Immature natural killer cell (primary cell): ENCODE measurements at regions not wholly inside any gene's neighbourhood (a gene's known extent, or its start where the extent isn't known, plus 50 kb on each side); places are given as distances from the start of the nearest gene placed in this dataset.

Experiments
- DNase-seq, 3 donors: peaks; one replicate each; pipeline ENCODE4 v3.0.0; 2022; ENCODE audit warnings: mixed read lengths in 1 of 3
- H3K27ac Mint-ChIP-seq, 6 donors: one replicate each; pipeline ENCODE4 v1.8.0; 2020; ENCODE audit warnings: mixed read lengths in 6 of 6, mild to moderate bottlenecking in 5 of 6, inconsistent platforms in 4 of 6, moderate library complexity in 3 of 6
- H3K27me3 Mint-ChIP-seq, 3 donors: one replicate each; pipeline ENCODE4 v1.8.0; 2020 to 2021; ENCODE audit warnings: low read depth in 3 of 3, mild to moderate bottlenecking in 3 of 3, mixed read lengths in 3 of 3, moderate library complexity in 3 of 3, inconsistent platforms in 1 of 3
- H3K36me3 Mint-ChIP-seq, 3 donors: one replicate each; pipeline ENCODE4 v1.8.0; 2020; ENCODE audit warnings: mixed read lengths in 3 of 3, inconsistent platforms in 2 of 3, mild to moderate bottlenecking in 2 of 3
- H3K4me1 Mint-ChIP-seq, 2 donors: one replicate each; pipeline ENCODE4 v1.8.0; 2020; ENCODE audit warnings: inconsistent platforms in 2 of 2, mild to moderate bottlenecking in 2 of 2, mixed read lengths in 2 of 2, moderate library complexity in 1 of 2
- H3K4me3 Mint-ChIP-seq, 5 donors: one replicate each; pipeline ENCODE4 v1.8.0; 2020; ENCODE audit warnings: mild to moderate bottlenecking in 5 of 5, mixed read lengths in 5 of 5, inconsistent platforms in 3 of 5, moderate library complexity in 3 of 5
- H3K9me3 Mint-ChIP-seq, 6 donors: one replicate each; pipeline ENCODE4 v1.8.0; 2020; ENCODE audit warnings: mild to moderate bottlenecking in 6 of 6, mixed read lengths in 6 of 6, inconsistent platforms in 4 of 6, moderate library complexity in 3 of 6

- Mint-ChIP-seq H3K27ac (no peak overlapping the region), H3K9me3 (peaks cover 0 to 39% (median 16%) of the 10 kb centered on the region in 6 donors), H3K27me3 (peaks cover 0 to 2% (median 1%) of the 10 kb centered on the region in 3 donors), H3K4me3 (no peak overlapping the region), H3K36me3 (no peaks in the 10 kb centered on the region), H3K4me1 (no peaks in the 10 kb centered on the region)
- DNase-seq: no peak
These were observed 117.7 kb upstream of the MPDZ start for GRCh38 chr9:13397220-13397619.

DNA sequence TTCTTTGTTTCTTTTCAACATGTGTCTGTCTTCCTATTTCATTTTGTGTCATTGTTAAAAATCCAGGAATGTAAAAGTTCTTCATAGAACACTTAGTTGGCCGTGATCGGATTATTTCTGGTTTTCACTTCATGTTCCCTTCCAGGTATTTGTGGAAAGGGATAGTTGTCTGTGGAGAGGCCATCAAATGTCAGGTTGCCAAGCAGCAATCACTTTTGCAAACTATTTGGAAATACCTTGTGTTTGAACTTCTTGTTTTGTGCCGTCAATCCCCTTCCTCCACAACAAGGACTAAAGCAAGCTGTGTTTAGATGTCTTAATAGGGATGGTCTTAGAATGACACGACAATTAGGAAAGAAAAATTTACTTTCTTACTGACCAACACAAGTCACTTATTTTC is 116.9 kb upstream of the MPDZ start:
- DNase-seq: no peak
- no peak overlapping the region for H3K4me3 Mint-ChIP-seq
- H3K27ac Mint-ChIP-seq: no peak overlapping the region
- no peaks in the 10 kb centered on the region for H3K36me3 Mint-ChIP-seq
- peaks cover 0 to 38% (median 19%) of the 10 kb centered on the region in 6 donors for H3K9me3 Mint-ChIP-seq
- peaks cover 0 to 6% (median 1%) of the 10 kb centered on the region in 3 donors for H3K27me3 Mint-ChIP-seq
- no peaks in the 10 kb centered on the region for H3K4me1 Mint-ChIP-seq

- Mint-ChIP-seq H3K4me1 (no peaks in the 10 kb centered on the region), H3K27me3 (peaks cover 0 to 6% (median 3%) of the 10 kb centered on the region in 3 donors), H3K36me3 (peaks cover 0 to under 1% (median 0%) of the 10 kb centered on the region in 3 donors), H3K4me3 (no peak overlapping the region), H3K9me3 (peaks cover 7 to 45% (median 24%) of the 10 kb centered on the region in 6 donors), H3K27ac (no peak overlapping the region)
- DNase-seq: no peak
These were observed 115.7 kb upstream of the MPDZ start for GRCh38 chr9:13395156-13395555.

DNA sequence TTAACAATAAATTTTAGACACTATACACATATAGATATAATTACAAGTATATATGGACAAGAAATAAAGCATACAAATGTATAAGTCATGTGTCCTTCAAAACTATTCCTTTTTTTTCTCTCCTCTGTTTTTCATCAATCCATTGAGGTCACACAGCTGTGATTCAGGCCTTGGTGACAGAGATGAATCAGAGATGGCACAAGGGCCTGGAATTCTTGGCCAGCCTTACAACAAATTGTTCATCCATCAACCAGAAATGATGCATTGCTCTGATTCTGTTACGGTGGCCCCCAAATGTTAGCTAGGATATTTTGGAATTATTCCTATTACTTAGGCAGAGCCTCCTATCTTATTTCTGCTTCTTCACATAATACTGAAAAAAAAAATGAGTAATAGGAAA is 108.7 kb upstream of the MPDZ start:
- no peak overlapping the region for H3K4me3 Mint-ChIP-seq
- no peak overlapping the region for H3K27ac Mint-ChIP-seq
- peaks cover 0 to 9% (median 3%) of the 10 kb centered on the region in 3 donors for H3K27me3 Mint-ChIP-seq
- H3K9me3 Mint-ChIP-seq: peaks cover 16 to 68% (median 39%) of the 10 kb centered on the region in 6 donors
- H3K36me3 Mint-ChIP-seq: peaks cover 0 to 5% (median 0%) of the 10 kb centered on the region in 3 donors
- no peak for DNase-seq
- H3K4me1 Mint-ChIP-seq: no peaks in the 10 kb centered on the region

GRCh38 chr9:13387734-13388067 is 108.2 kb upstream of the MPDZ start:
- no peak for DNase-seq
- peaks cover 0 to 9% (median 3%) of the 10 kb centered on the region in 3 donors for H3K27me3 Mint-ChIP-seq
- H3K9me3 Mint-ChIP-seq: peaks cover 16 to 73% (median 40%) of the 10 kb centered on the region in 6 donors
- H3K4me3 Mint-ChIP-seq: no peak overlapping the region
- no peaks in the 10 kb centered on the region for H3K4me1 Mint-ChIP-seq
- H3K27ac Mint-ChIP-seq: no peak overlapping the region
- peaks cover 0 to 5% (median 0%) of the 10 kb centered on the region in 3 donors for H3K36me3 Mint-ChIP-seq

GRCh38 chr9:13386935-13387733 is 107.6 kb upstream of the MPDZ start:
- H3K27ac Mint-ChIP-seq: no peak overlapping the region
- H3K4me3 Mint-ChIP-seq: no peak overlapping the region
- DNase-seq: no peak
- peaks cover 0 to 5% (median 0%) of the 10 kb centered on the region in 3 donors for H3K36me3 Mint-ChIP-seq
- H3K27me3 Mint-ChIP-seq: peaks cover 0 to 9% (median 3%) of the 10 kb centered on the region in 3 donors
- peaks cover 16 to 74% (median 40%) of the 10 kb centered on the region in 6 donors for H3K9me3 Mint-ChIP-seq
- H3K4me1 Mint-ChIP-seq: no peaks in the 10 kb centered on the region

DNA sequence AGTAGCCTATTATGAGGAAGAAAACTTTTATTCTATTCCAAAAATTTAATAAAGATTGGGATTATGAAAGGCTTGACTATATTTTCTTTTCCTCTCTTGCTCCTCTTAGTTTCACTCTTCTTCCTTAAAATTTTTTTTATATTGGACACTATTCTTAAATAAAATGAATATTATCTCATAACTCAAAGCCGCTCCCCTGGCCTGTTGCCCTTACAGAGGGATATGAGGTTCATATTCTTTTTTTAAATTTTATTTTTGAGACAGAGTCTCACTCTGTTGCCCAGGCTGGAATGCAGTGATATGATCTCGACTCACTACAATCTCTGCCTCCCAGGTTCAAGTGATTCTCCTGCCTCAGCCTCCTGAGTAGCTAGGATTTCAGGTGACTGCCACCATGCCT is 106.8 kb upstream of the MPDZ start:
- Mint-ChIP-seq H3K27ac (no peak overlapping the region), H3K27me3 (peaks cover 0 to 5% (median 2%) of the 10 kb centered on the region in 3 donors), H3K9me3 (peaks cover 16 to 66% (median 38%) of the 10 kb centered on the region in 6 donors), H3K4me3 (no peak overlapping the region), H3K36me3 (peaks cover 0 to 5% (median 0%) of the 10 kb centered on the region in 3 donors), H3K4me1 (no peaks in the 10 kb centered on the region)
- no peak for DNase-seq

GRCh38 chr9:13383855-13384254 is 104.4 kb upstream of the MPDZ start:
- Mint-ChIP-seq H3K4me1 (no peaks in the 10 kb centered on the region), H3K27ac (no peak overlapping the region), H3K27me3 (peaks cover 0 to 3% (median 2%) of the 10 kb centered on the region in 3 donors)

DNA sequence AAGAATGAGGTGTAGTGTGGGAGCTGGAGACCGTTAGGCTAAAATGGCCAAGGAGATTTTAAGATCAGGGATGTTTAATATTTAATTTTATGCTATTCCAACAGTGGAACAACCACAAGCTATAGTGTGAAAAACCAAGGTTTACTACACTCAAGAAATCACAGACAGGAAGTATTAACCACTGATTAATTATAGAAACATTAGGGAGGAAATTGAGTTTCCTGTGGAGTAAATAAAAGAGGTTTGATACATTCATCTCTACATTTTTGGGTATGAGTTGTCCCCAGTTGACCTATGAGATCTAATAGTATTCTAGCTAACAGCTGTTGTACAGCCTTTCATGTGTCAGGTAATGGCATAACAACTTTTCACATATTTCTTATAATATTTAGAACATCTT is 103.7 kb upstream of the MPDZ start:
- Mint-ChIP-seq H3K9me3 (peaks cover 12 to 58% (median 30%) of the 10 kb centered on the region in 6 donors), H3K36me3 (no peaks in the 10 kb centered on the region), H3K4me1 (no peaks in the 10 kb centered on the region), H3K4me3 (no peak overlapping the region), H3K27me3 (peaks cover 0 to 3% (median 2%) of the 10 kb centered on the region in 3 donors), H3K27ac (no peak overlapping the region)
- DNase-seq: no peak

More at GRCh38 chr9:13383855-13384254, 104.4 kb upstream of the MPDZ start:
- H3K9me3 Mint-ChIP-seq: peaks cover 12 to 58% (median 30%) of the 10 kb centered on the region in 6 donors
- DNase-seq: no peak
- H3K4me3 Mint-ChIP-seq: no peak overlapping the region
- H3K36me3 Mint-ChIP-seq: no peaks in the 10 kb centered on the region

- Mint-ChIP-seq H3K4me3 (no peak overlapping the region), H3K27me3 (peaks cover 0 to 3% (median 2%) of the 10 kb centered on the region in 3 donors), H3K9me3 (peaks cover 12 to 55% (median 27%) of the 10 kb centered on the region in 6 donors)
These were observed 103.1 kb upstream of the MPDZ start for GRCh38 chr9:13382595-13382994.

DNA sequence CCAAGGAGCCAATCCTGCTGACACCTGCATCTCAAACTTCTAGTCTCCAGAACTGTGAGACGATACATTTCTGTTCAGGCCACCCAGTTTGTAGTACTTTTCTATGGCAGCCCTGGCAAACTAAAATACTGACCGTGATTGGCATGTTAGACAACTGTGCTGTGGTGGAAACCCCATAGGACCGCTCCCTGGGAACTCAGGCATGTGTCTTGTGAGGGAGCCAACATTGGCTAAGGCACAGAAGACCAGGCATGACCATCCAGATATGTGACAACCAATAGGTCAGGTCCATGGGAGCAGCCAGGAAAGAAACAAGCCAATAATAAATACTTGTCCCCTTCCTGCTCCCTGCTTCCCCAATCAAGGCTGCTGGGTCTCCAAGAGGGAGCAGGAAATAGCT is 101.4 kb upstream of the MPDZ start:
- no peak overlapping the region for H3K4me3 Mint-ChIP-seq
- peaks cover 0 to 2% (median under 1%) of the 10 kb centered on the region in 3 donors for H3K27me3 Mint-ChIP-seq
- no peak for DNase-seq
- no peaks in the 10 kb centered on the region for H3K36me3 Mint-ChIP-seq
- no peak overlapping the region for H3K27ac Mint-ChIP-seq
- H3K9me3 Mint-ChIP-seq: peaks cover 12 to 52% (median 25%) of the 10 kb centered on the region in 6 donors
- H3K4me1 Mint-ChIP-seq: no peaks in the 10 kb centered on the region

More at GRCh38 chr9:13382595-13382994, 103.1 kb upstream of the MPDZ start:
- Mint-ChIP-seq H3K4me1 (no peaks in the 10 kb centered on the region), H3K27ac (no peak overlapping the region), H3K36me3 (no peaks in the 10 kb centered on the region)
- no peak for DNase-seq

DNA sequence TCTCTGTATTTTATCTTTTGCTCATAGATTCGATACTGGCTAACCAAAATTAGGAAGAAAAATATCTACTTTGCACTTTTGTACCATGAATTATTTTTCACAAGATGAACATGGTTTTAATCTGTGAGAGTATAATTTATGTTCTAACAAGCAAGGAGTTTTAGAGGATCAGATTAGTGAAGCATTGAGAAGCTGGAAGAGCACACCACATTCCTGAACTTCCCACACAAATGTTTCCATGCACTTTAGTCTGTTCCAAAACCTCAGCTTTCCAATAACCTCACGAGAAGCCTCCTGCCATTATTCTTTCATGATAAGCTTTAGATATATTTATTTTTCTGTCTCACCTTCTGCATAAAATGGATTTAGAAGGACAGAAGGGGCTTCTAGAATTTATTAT is 98.7 kb upstream of the MPDZ start:
- H3K9me3 Mint-ChIP-seq: peaks cover 5 to 35% (median 20%) of the 10 kb centered on the region in 6 donors
- DNase-seq: no peak
- H3K27ac Mint-ChIP-seq: no peak overlapping the region
- no peaks in the 10 kb centered on the region for H3K4me1 Mint-ChIP-seq
- no peaks in the 10 kb centered on the region for H3K36me3 Mint-ChIP-seq
- no peak overlapping the region for H3K4me3 Mint-ChIP-seq
- H3K27me3 Mint-ChIP-seq: peaks cover 0 to 2% (median 0%) of the 10 kb centered on the region in 3 donors

- H3K27ac Mint-ChIP-seq: no peak overlapping the region
- no peaks in the 10 kb centered on the region for H3K4me1 Mint-ChIP-seq
- no peak for DNase-seq
- H3K36me3 Mint-ChIP-seq: no peaks in the 10 kb centered on the region
- peaks cover 0 to 2% (median 0%) of the 10 kb centered on the region in 3 donors for H3K27me3 Mint-ChIP-seq
- no peak overlapping the region for H3K4me3 Mint-ChIP-seq
- peaks cover 5 to 27% (median 15%) of the 10 kb centered on the region in 6 donors for H3K9me3 Mint-ChIP-seq
These were observed 97.9 kb upstream of the MPDZ start for GRCh38 chr9:13377171-13377925.

DNA sequence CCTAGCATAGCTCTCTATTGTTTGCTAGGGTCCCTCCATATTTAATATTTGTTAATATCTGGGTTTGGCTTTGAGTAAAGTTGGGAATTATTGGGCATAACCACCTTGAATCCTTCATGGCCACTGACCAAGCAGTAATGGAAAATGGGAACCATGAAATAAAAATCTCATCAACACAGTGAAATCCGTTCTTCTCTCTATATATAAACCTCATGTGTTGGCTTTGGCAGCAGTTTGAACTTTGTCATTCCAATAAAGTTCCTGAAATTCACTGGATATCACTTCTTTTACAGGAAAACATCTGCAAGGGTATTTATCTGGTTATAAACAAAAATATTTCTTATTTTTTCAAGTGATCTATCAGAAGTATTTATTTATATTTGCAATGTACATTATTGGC is 93.0 kb upstream of the MPDZ start:
- Mint-ChIP-seq H3K27ac (no peak overlapping the region), H3K9me3 (peaks cover 4 to 14% (median 6%) of the 10 kb centered on the region in 6 donors), H3K4me1 (no peaks in the 10 kb centered on the region), H3K27me3 (no peaks in the 10 kb centered on the region), H3K4me3 (no peak overlapping the region), H3K36me3 (no peaks in the 10 kb centered on the region)
- no peak for DNase-seq
